Trophoblast cell (in vitro differentiated cells and primary cell): ENCODE measurements at regions not wholly inside any gene's neighbourhood (a gene's known extent, or its start where the extent isn't known, plus 50 kb on each side); places are given as distances from the start of the nearest gene placed in this dataset.

Source experiments
- DNase-seq, 2 donors: peaks; one replicate each; pipeline ENCODE4 v3.0.0-alpha.2; 2016
- H2AFZ ChIP-seq: 2 replicates; pipeline ENCODE4 v1.6.1; 2013; ENCODE audit warnings: low read length, moderate library complexity, mild to moderate bottlenecking; ENCODE audit not compliant: insufficient read depth, poor library complexity
- H2AK5ac ChIP-seq: 2 replicates; pipeline ENCODE4 v1.6.1; 2013; ENCODE audit warnings: mild to moderate bottlenecking, low read length
- H2BK120ac ChIP-seq: 2 replicates; pipeline ENCODE4 v1.6.1; 2013; ENCODE audit warnings: low read length, mild to moderate bottlenecking, moderate library complexity; ENCODE audit not compliant: insufficient read depth, poor library complexity
- H2BK12ac ChIP-seq: 2 replicates; pipeline ENCODE4 v1.6.1; 2013; ENCODE audit warnings: mild to moderate bottlenecking, low read length, moderate library complexity
- H2BK5ac ChIP-seq: 2 replicates; pipeline ENCODE4 v1.6.1; 2013; ENCODE audit warnings: low read length, low read depth, moderate library complexity, mild to moderate bottlenecking; ENCODE audit not compliant: poor library complexity
- H3K14ac ChIP-seq: 2 replicates; pipeline ENCODE4 v1.6.1; 2013; ENCODE audit warnings: mild to moderate bottlenecking, low read length
- H3K18ac ChIP-seq: 2 replicates; pipeline ENCODE4 v1.6.1; 2013; ENCODE audit warnings: mild to moderate bottlenecking, low read length
- H3K23ac ChIP-seq: 2 replicates; pipeline ENCODE4 v1.6.1; 2013; ENCODE audit warnings: low read length
- H3K27ac ChIP-seq: 2 replicates; pipeline ENCODE4 v1.5.1; 2013; ENCODE audit warnings: low read depth, mild to moderate bottlenecking, inconsistent platforms, low read length, moderate library complexity
- H3K27me3 ChIP-seq: 2 replicates; pipeline ENCODE4 v1.6.1; 2013; ENCODE audit warnings: inconsistent platforms, mild to moderate bottlenecking, low read length, moderate library complexity; ENCODE audit not compliant: insufficient read depth
- H3K36me3 ChIP-seq, 2 experiments: 1 replicate in 1 of 2; 2 replicates in 1 of 2; pipeline ENCODE4 v1.6.1; 2013; ENCODE audit warnings: low read length in 2 of 2, mild to moderate bottlenecking in 2 of 2, moderate library complexity in 1 of 2; ENCODE audit not compliant: insufficient read depth in 2 of 2, control insufficient read depth in 1 of 2
- H3K4ac ChIP-seq: 2 replicates; pipeline ENCODE4 v1.6.1; 2013; ENCODE audit warnings: low read depth, mild to moderate bottlenecking, low read length, moderate library complexity
- H3K4me1 ChIP-seq, 2 experiments: 1 replicate in 1 of 2; 2 replicates in 1 of 2; pipeline ENCODE4 v1.6.1; 2013; ENCODE audit warnings: low read length in 2 of 2, mild to moderate bottlenecking in 2 of 2, moderate library complexity in 1 of 2; ENCODE audit not compliant: insufficient read depth in 2 of 2, control insufficient read depth in 1 of 2
- H3K4me2 ChIP-seq: 2 replicates; pipeline ENCODE4 v1.6.1; 2013; ENCODE audit warnings: inconsistent platforms, mild to moderate bottlenecking, low read length, moderate library complexity
- H3K4me3 ChIP-seq: 2 replicates; pipeline ENCODE4 v1.5.1; 2013; ENCODE audit warnings: mild to moderate bottlenecking, low read depth, low read length, inconsistent platforms
- H3K79me1 ChIP-seq: one replicate; pipeline ENCODE4 v1.6.1; 2013; ENCODE audit warnings: low read length
- H3K79me2 ChIP-seq: 2 replicates; pipeline ENCODE4 v1.6.1; 2013; ENCODE audit warnings: low read length, mild to moderate bottlenecking; ENCODE audit not compliant: control insufficient read depth, insufficient read depth, poor library complexity
- H3K9ac ChIP-seq: 2 replicates; pipeline ENCODE4 v1.6.1; 2013; ENCODE audit warnings: mild to moderate bottlenecking, low read length
- H3K9me3 ChIP-seq: 2 replicates; pipeline ENCODE4 v1.6.1; 2013; ENCODE audit warnings: low read depth, mild to moderate bottlenecking, control low read depth, inconsistent platforms, low read length; ENCODE audit not compliant: insufficient read depth
- H4K12ac ChIP-seq: 2 replicates; pipeline ENCODE4 v1.6.1; 2013; ENCODE audit warnings: low read depth, mild to moderate bottlenecking, low read length, moderate library complexity
- H4K8ac ChIP-seq: 2 replicates; pipeline ENCODE4 v1.6.1; 2013; ENCODE audit warnings: low read depth, mild to moderate bottlenecking, low read length, moderate library complexity
- H4K91ac ChIP-seq: one replicate; pipeline ENCODE4 v1.6.1; 2013; ENCODE audit warnings: low read depth, mild to moderate bottlenecking, low read length, moderate library complexity
- WGBS: extraction: QIAGEN DNeasy Blood & Tissue Kit; methylation state at CpG from one replicate; pipeline ENCODE4 v1.1.7; 2013; ENCODE audit warnings: missing lambda C conversion rate; ENCODE audit not compliant: insufficient read length, insufficient coverage; ENCODE audit errors: extremely low coverage; 5-methylcytosine and 5-hydroxymethylcytosine counted together

- no peak overlapping the region for H3K18ac ChIP-seq
These were observed 182.6 kb upstream of the IRS2 start for GRCh38 chr13:109968876-109969577.

GRCh38 chr13:109963960-109964563 is 177.7 kb upstream of the IRS2 start:
- no peak overlapping the region for H3K4ac ChIP-seq
- H3K9me3 ChIP-seq: no peaks in the 10 kb centered on the region
- no peak overlapping the region for H4K12ac ChIP-seq
- no CpG with 5 or more reads among the region's 13 CpGs for WGBS
- no peak overlapping the region for H2AK5ac ChIP-seq
- H3K23ac ChIP-seq: no peak overlapping the region
- H3K36me3 ChIP-seq: no peaks in the 10 kb centered on the region
- H2AFZ ChIP-seq: no peak overlapping the region
- no peaks in the 10 kb centered on the region for H3K27me3 ChIP-seq
- no peaks in the 10 kb centered on the region for H3K79me2 ChIP-seq
- H3K79me1 ChIP-seq: peaks cover 3% of the 10 kb centered on the region
- no peak for DNase-seq
- no peak overlapping the region for H3K27ac ChIP-seq
- H2BK120ac ChIP-seq: peak overlapping the region; percentile 14
- no peak overlapping the region for H3K18ac ChIP-seq
- H3K4me2 ChIP-seq: no peak overlapping the region
- no peak overlapping the region for H2BK5ac ChIP-seq
- H2BK12ac ChIP-seq: peak overlapping the region; percentile 63
- H3K9ac ChIP-seq: no peak overlapping the region
- H3K4me3 ChIP-seq: no peak overlapping the region
- H4K8ac ChIP-seq: no peak overlapping the region
- H3K14ac ChIP-seq: peak overlapping the region; percentile 28
- no peaks in the 10 kb centered on the region for H3K4me1 ChIP-seq
- H4K91ac ChIP-seq: peak overlapping the region; percentile 66

More at GRCh38 chr13:109968876-109969577, 182.6 kb upstream of the IRS2 start:
- no peak for DNase-seq
- peaks cover 4% of the 10 kb centered on the region for H3K9me3 ChIP-seq
- no peak overlapping the region for H3K4me2 ChIP-seq
- H3K4ac ChIP-seq: no peak overlapping the region
- H2AFZ ChIP-seq: peak overlapping the region; percentile 50
- H3K36me3 ChIP-seq: no peaks in the 10 kb centered on the region
- H3K23ac ChIP-seq: no peak overlapping the region
- no peak overlapping the region for H3K27ac ChIP-seq
- no peaks in the 10 kb centered on the region for H3K4me1 ChIP-seq
- no peak overlapping the region for H2AK5ac ChIP-seq
- H2BK12ac ChIP-seq: no peak overlapping the region
- H4K8ac ChIP-seq: no peak overlapping the region
- no peak overlapping the region for H3K9ac ChIP-seq
- H3K79me1 ChIP-seq: no peaks in the 10 kb centered on the region
- no peak overlapping the region for H3K4me3 ChIP-seq
- H4K91ac ChIP-seq: no peak overlapping the region
- no peak overlapping the region for H2BK120ac ChIP-seq
- H2BK5ac ChIP-seq: no peak overlapping the region
- H3K14ac ChIP-seq: no peak overlapping the region
- no peak overlapping the region for H4K12ac ChIP-seq
- WGBS: no CpG with 5 or more reads among the region's 12 CpGs
- no peaks in the 10 kb centered on the region for H3K27me3 ChIP-seq
- no peaks in the 10 kb centered on the region for H3K79me2 ChIP-seq

GRCh38 chr13:109963384-109963783 is 177.0 kb upstream of the IRS2 start:
- Histone ChIP-seq H2AFZ (no peak overlapping the region), H3K27ac (no peak overlapping the region), H3K23ac (no peak overlapping the region), H3K9me3 (no peaks in the 10 kb centered on the region), H3K14ac (peak overlapping the region; percentile 44), H3K4me1 (no peaks in the 10 kb centered on the region), H2BK120ac (peak overlapping the region; percentile 70), H3K27me3 (no peaks in the 10 kb centered on the region), H4K91ac (peak overlapping the region; percentile 59), H2BK12ac (peak overlapping the region; percentile 32), H3K18ac (no peak overlapping the region), H4K8ac (no peak overlapping the region), H3K9ac (no peak overlapping the region), H3K4ac (no peak overlapping the region), H3K79me2 (no peaks in the 10 kb centered on the region), H3K79me1 (peaks cover 3% of the 10 kb centered on the region), H2BK5ac (peak overlapping the region; percentile 54), H4K12ac (no peak overlapping the region), H2AK5ac (peak overlapping the region; percentile 69), H3K36me3 (no peaks in the 10 kb centered on the region), H3K4me2 (no peak overlapping the region), H3K4me3 (no peak overlapping the region)
- no peak for DNase-seq
- WGBS: 100% methylated on average over 1 of the region's 7 CpGs

GRCh38 chr13:109959903-109960302 is 173.5 kb upstream of the IRS2 start:
- H3K4me3 ChIP-seq: no peak overlapping the region
- H3K4me2 ChIP-seq: no peak overlapping the region
- no peak overlapping the region for H4K91ac ChIP-seq
- no peak overlapping the region for H3K14ac ChIP-seq
- no peak overlapping the region for H3K18ac ChIP-seq
- H3K27ac ChIP-seq: no peak overlapping the region
- H2BK120ac ChIP-seq: no peak overlapping the region
- H3K9ac ChIP-seq: no peak overlapping the region
- no peak overlapping the region for H2BK5ac ChIP-seq
- no peak overlapping the region for H4K8ac ChIP-seq
- no peak for DNase-seq
- H3K23ac ChIP-seq: no peak overlapping the region
- no peak overlapping the region for H3K4ac ChIP-seq
- peaks cover 0 to 6% of the 10 kb centered on the region in 2 experiments for H3K4me1 ChIP-seq
- no peaks in the 10 kb centered on the region for H3K79me2 ChIP-seq
- peaks cover 3% of the 10 kb centered on the region for H3K79me1 ChIP-seq
- no peak overlapping the region for H2AK5ac ChIP-seq
- H3K36me3 ChIP-seq: no peaks in the 10 kb centered on the region
- H3K27me3 ChIP-seq: no peaks in the 10 kb centered on the region
- H3K9me3 ChIP-seq: no peaks in the 10 kb centered on the region
- no peak overlapping the region for H2AFZ ChIP-seq
- no CpG with 5 or more reads among the region's 1 CpG for WGBS
- no peak overlapping the region for H4K12ac ChIP-seq
- H2BK12ac ChIP-seq: no peak overlapping the region
